ENCODE measurements at regions not wholly inside any gene's neighbourhood (a gene's known extent, or its start where the extent isn't known, plus 50 kb on each side); places are given as distances from the start of the nearest gene placed in this dataset.

- no peak for TF ChIP-seq CTCF (IDR thresholded peaks at IDR 0.05; ENCODE audit: low read depth, low read length, missing control alignments)
- in situ Hi-C loops (cut with HindIII; ENCODE audit: low pct_ligation_motif_present, low sequenced_read_pairs): no loop called here
- Histone ChIP-seq H3K36me3 (replicated peaks) (no peaks in the 10 kb centered on the region), H3K4me3 (ENCODE audit: low read depth, low read length) (no peak overlapping the region), H3K27ac (no peak overlapping the region), H3K27me3 (replicated peaks) (no peaks in the 10 kb centered on the region)
- DNase-seq: no peak
These were observed 304.4 kb upstream of the SHH start for GRCh38 chr7:156116514-156117215.

- Histone ChIP-seq H3K27ac (no peak overlapping the region), H3K36me3 (replicated peaks) (no peaks in the 10 kb centered on the region), H3K27me3 (replicated peaks) (no peaks in the 10 kb centered on the region), H3K4me3 (ENCODE audit: low read depth, low read length) (no peak overlapping the region)
- in situ Hi-C loops (cut with HindIII; ENCODE audit: low pct_ligation_motif_present, low sequenced_read_pairs): no loop called here
- no peak for DNase-seq
- TF ChIP-seq CTCF (IDR thresholded peaks at IDR 0.05; ENCODE audit: low read depth, low read length, missing control alignments): no peak
These were observed 303.3 kb upstream of the SHH start for GRCh38 chr7:156115582-156115981.

DNA sequence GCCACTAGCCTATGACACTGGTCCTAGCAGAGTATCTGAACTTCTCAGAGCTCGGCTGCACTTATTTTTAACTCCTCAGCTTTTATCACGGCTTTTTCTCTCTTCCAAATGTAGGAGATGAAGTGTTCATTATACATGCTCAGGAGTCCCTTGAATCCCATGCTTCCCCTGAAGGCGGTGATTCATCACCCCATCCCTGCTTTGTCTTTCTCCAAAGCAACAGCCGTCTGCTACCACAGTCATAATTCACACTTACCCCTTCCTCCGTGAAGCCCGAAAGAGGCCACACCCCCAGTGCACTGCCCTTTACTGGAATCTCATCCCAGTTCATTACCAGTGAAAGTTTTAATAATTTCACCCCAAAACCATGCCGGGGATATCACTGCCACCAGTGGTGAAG lies 301.5 kb upstream of the SHH start:
- no peak for DNase-seq
- Histone ChIP-seq H3K4me3 (ENCODE audit: low read depth, low read length) (no peak overlapping the region), H3K27me3 (replicated peaks) (no peaks in the 10 kb centered on the region), H3K36me3 (replicated peaks) (no peaks in the 10 kb centered on the region), H3K27ac (no peak overlapping the region)
- no peak for TF ChIP-seq CTCF (IDR thresholded peaks at IDR 0.05; ENCODE audit: low read depth, low read length, missing control alignments)
- in situ Hi-C loops (cut with HindIII; ENCODE audit: low pct_ligation_motif_present, low sequenced_read_pairs): no loop called here

DNA sequence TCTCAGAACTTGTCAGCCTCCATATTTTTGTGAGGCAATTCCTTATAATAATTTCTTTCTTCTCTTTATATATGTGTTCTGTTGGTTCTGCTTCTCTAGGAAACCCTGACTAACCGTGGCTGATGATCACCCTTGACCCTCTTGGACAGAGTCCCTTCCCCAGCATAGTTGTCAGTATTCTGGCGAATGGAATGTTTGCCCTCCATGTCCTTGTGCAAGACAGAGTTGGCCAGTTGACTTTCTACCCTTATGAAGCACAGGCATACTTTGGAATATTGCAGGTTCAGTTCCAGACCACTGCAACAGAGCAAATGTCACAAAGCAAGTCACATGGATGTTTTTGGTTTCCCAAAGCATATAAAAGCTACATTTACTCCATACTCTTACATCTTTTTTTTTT lies 297.7 kb upstream of the SHH start:
- Histone ChIP-seq H3K27ac (no peak overlapping the region), H3K4me3 (ENCODE audit: low read depth, low read length) (no peak overlapping the region), H3K27me3 (replicated peaks) (no peaks in the 10 kb centered on the region), H3K36me3 (replicated peaks) (no peaks in the 10 kb centered on the region)
- no peak for DNase-seq
- in situ Hi-C loops (cut with HindIII; ENCODE audit: low pct_ligation_motif_present, low sequenced_read_pairs): no loop called here
- no peak for TF ChIP-seq CTCF (IDR thresholded peaks at IDR 0.05; ENCODE audit: low read depth, low read length, missing control alignments)

GRCh38 chr7:156109076-156109475 lies 296.8 kb upstream of the SHH start:
- no peaks in the 10 kb centered on the region for H3K27me3 ChIP-seq (replicated peaks)
- no peak for DNase-seq
- no peaks in the 10 kb centered on the region for H3K36me3 ChIP-seq (replicated peaks)
- H3K4me3 ChIP-seq (ENCODE audit: low read depth, low read length): no peak overlapping the region
- no peak overlapping the region for H3K27ac ChIP-seq
- in situ Hi-C loops (cut with HindIII; ENCODE audit: low pct_ligation_motif_present, low sequenced_read_pairs): no loop called here
- TF ChIP-seq CTCF (IDR thresholded peaks at IDR 0.05; ENCODE audit: low read depth, low read length, missing control alignments): no peak

DNA sequence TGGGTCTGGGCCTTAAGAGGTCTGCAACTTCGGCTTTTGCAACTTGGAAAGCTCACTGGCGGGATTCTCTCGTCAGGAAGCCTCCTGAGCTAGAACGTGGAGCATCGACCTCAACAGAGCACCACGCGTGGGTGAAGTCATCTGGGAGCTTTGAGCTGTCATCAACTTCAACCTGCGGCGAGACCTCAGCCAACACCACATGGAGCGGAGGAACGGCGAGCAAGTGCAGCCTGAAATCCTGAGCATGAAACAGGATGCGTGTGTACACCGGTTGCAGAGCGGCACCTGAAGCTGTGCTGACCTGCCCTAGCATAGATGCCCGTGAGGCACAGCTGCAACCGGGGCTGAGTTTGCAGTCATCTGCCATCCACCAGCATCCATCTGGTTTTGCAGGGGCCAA lies 295.7 kb upstream of the SHH start:
- H3K27me3 ChIP-seq (replicated peaks): no peaks in the 10 kb centered on the region
- in situ Hi-C loops (cut with HindIII; ENCODE audit: low pct_ligation_motif_present, low sequenced_read_pairs): no loop called here
- H3K4me3 ChIP-seq (ENCODE audit: low read depth, low read length): no peak overlapping the region
- H3K36me3 ChIP-seq (replicated peaks): no peaks in the 10 kb centered on the region
- no peak overlapping the region for H3K27ac ChIP-seq
- no peak for DNase-seq
- TF ChIP-seq CTCF (IDR thresholded peaks at IDR 0.05; ENCODE audit: low read depth, low read length, missing control alignments): no peak

All from brain microvascular endothelial cell (primary cell).